ENCODE measurements at regions not wholly inside any gene's neighbourhood (a gene's known extent, or its start where the extent isn't known, plus 50 kb on each side); places are given as distances from the start of the nearest gene placed in this dataset.
A peak's percentile ranks its signal among the peaks of the same experiment; 100 is the strongest.
"Not testable (repeated sequence)": the region's sequence is repeated elsewhere in the genome, so short reads cannot be mapped to it uniquely, and the experiment has no call there.

DNA sequence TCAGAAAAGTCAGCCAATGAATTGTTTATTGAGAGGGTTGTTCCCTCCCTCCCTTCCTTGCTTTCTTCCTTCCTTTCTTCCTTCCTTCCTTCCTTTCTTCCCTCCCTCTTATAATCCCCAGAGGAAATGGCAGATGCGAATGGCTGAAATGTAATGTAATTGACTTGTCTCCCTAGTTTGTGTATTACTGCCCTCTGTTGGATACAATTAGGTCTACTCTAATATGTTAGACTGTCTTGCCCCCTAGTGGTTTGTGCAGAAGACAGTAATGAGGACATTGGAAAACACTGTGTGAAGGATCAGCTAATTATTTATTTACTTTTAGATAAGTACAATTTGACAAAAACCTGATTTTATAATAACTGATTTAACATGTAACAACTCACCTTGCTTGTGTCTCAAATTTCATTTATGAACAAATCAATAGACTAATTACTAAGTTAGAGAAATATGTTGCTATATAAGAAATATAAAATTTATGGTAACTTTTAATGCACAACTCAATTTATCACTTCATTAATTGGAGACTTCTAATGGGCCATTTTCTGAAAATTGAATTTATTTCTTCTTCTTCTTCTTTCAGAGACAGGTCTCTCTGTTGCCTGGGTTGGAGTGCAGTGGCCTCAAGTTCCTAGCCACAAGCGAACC, 229.8 kb upstream of the LRIG3 start:
- DNase-seq (ENCODE audit: low spot score): peak; percentile 85

- DNase-seq (ENCODE audit: low spot score): no peak
Observed at GRCh38 chr12:59147791-59148190, 227.5 kb upstream of the LRIG3 start.

DNA sequence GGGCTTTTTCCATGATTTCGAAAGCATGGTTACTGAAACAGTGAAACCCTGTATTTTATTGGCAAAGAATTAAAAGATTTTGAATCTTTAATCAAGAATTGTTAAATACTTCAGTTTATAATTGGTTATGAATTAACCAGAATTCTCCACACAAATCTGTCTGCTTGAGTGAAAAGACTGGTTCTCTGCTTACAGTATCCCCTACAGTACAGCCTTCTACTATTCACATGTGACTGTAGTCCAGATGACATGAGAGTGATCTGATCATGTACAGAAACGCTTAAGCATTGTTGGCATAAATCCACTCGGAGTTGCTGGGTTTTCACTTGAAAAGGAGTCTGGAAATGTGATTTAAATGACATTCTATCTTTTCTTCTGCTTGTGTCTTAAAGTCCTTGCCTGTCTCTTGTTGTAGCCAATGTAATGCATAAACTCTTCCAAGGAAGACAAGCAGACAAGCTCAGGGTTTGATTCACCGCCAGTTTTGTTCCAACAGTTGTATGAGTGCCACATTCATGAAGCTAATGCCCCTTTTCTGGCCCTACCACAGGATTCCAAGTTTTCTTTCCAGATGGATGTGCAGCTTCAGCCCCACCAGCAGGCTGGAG, 222.0 kb upstream of the LRIG3 start:
- DNase-seq (ENCODE audit: low spot score): no peak

DNA sequence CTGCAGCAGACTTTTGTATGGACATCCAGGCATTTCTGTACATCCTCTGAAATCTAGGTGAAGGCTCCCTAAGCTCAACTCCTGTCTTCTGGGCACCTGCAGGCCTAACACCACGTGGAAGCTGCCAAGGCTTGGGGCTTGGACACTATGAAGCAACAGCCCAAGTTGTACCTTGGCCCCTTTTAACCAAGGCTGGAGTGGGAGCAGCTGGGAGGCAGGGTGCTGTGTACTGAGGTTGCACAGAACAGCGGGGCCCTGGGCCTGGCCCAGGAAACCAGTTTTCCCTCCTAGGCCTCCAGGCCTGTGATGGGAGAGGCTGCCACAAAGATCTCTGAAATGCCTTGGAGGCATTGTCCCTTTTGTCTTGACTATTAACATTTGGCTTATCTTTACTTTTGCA, 214.4 kb upstream of the LRIG3 start:
- no peak for DNase-seq (ENCODE audit: low spot score)

GRCh38 chr12:59131462-59131861, 211.2 kb upstream of the LRIG3 start:
- DNase-seq (ENCODE audit: low spot score): no peak

GRCh38 chr12:59122784-59123183, 202.5 kb upstream of the LRIG3 start:
- no peak for DNase-seq (ENCODE audit: low spot score)

GRCh38 chr12:59121451-59121850, 201.1 kb upstream of the LRIG3 start:
- no peak for DNase-seq (ENCODE audit: low spot score)

- no peak for DNase-seq (ENCODE audit: low spot score)
Observed at GRCh38 chr12:59119676-59120075, 199.4 kb upstream of the LRIG3 start.

DNA sequence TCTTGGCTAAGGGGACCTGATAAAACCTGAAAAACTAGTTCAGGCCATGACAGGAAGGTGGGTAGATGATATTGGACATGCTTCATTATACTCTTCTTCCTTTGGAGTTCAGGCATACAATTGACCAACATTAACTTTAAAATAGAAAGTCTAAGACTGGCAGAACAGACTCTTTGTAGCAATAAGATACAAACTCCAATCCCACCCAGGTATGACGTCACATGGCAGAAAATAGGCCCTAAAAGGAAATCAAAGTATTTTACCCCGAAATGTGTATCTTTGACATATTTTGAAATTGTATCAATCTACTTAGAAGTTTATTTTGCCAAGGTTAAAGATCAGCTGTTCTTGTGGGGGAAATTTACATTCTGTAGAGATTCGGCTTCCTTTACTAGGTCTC, 198.1 kb upstream of the LRIG3 start:
- DNase-seq (ENCODE audit: low spot score): no peak

GRCh38 chr12:59115995-59116394, 195.7 kb upstream of the LRIG3 start:
- DNase-seq (ENCODE audit: low spot score): no peak

GRCh38 chr12:59115526-59115925, 195.2 kb upstream of the LRIG3 start:
- DNase-seq (ENCODE audit: low spot score): no peak

DNA sequence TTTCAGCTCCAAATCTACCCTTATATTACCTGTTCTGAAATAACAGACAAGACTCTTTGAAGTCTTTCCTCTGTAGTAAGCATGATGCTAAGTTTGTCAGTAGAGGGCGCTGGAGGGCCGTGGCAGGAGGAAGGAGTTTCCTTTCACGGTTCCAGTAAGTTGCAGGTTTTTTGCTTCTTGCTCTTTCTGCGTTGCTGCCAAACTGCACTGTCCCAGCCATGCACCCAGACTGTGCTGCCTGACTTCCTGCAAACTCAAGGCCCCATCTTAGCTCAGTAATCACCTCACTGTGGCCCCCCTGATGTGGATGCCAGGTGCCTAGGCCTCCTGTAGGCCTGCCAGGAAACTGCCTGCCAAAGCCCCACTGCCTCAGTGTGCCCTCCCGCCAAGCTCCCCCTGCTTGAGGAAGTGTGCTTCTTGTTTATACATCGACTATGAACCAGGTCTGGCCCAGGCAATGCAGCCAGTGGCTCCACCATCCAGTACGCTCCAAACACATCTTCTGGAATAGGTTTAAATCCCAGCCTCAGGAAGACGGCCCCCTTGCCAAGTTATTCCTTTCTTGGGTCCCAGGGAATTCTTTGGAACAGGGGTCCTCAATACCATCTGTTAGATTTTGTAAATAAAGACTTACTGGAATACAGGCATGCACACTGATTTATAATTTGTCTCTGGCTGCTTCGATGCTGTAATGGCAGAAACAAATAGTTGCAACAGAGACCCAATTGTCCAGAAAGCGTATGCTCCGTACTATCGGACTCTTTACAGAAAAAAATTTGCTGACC, 193.7 kb upstream of the LRIG3 start:
- peak; percentile 79 for DNase-seq (ENCODE audit: low spot score)

- no peak for DNase-seq (ENCODE audit: low spot score)
Observed at GRCh38 chr12:59111851-59112250, 191.5 kb upstream of the LRIG3 start.

DNA sequence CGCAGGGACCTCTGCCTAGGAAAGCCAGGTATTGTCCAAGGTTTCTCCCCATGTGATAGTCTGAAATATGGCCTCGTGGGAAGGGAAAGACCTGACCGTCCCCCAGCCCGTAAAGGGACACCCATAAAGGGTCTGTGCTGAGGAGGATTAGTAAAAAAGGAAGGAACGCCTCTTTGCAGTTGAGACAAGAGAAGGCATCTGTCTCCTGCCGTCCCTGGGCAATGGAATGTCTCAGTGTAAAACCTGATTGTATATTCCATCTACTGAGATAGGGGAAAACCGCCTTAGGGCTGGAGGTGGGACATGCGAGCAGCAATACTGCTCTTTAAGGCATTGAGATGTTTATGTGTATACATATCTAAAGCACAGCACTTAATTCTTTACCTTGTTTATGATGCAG, 188.2 kb upstream of the LRIG3 start:
- DNase-seq (ENCODE audit: low spot score): not testable (repeated sequence)

- no peak for DNase-seq (ENCODE audit: low spot score)
Observed at GRCh38 chr12:59100585-59100984, 180.3 kb upstream of the LRIG3 start.

DNA sequence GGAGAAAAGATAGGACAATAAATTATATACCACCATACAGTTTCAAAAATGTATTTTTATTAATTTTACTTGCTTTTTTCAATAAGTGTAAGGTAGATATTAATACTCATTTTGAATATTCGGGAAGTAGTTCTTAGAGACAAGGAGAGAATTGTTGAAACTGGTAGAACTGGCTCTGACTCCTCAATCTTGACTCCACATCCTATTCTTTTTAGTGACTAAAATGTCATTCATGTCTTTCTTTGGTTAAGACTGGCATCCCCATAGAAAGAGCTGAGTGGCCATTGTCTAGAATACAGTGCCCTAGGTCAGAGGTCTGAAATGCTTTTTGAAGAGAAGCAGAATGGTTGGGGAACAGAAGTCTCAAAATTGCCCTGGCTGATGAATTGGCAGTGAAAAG, 177.6 kb upstream of the LRIG3 start:
- DNase-seq (ENCODE audit: low spot score): no peak

- DNase-seq (ENCODE audit: low spot score): no peak
Observed at GRCh38 chr12:59096246-59096645, 175.9 kb upstream of the LRIG3 start.

DNA sequence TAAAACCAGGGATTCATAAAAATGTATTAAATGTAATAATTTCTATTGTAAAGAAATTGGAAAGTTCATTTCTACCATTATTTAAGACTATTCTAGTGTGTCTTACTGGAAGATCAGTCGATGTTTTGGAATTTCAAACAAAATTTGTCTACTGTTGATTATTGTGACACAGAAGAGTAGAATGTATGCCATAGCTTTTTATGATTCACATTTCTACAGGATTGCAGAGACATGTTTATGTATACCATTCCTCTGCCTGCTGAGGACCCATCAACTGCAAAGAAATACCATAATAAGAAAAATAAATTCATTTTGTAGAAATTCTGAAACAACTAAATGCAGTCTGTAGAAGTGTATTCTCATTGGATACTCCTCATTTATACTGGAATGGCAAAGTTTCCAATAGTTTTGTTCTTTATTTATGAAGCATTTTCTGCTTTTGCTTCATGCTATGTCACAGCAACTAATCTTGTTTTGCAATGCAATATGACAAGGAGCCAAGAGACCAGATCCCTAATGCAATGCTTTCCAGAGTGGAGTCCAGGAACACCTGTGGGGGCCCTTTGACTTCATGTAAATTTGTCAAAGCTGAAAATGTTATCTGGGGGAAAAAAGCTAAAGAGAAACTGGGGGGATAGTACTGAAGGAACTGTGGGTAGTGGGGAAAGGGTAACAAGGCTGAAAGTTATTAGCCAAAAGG, 172.9 kb upstream of the LRIG3 start:
- no peak for DNase-seq (ENCODE audit: low spot score)

GRCh38 chr12:59088673-59089072, 168.4 kb upstream of the LRIG3 start:
- DNase-seq (ENCODE audit: low spot score): no peak

- DNase-seq (ENCODE audit: low spot score): no peak
Observed at GRCh38 chr12:59087691-59088090, 167.4 kb upstream of the LRIG3 start.

DNA sequence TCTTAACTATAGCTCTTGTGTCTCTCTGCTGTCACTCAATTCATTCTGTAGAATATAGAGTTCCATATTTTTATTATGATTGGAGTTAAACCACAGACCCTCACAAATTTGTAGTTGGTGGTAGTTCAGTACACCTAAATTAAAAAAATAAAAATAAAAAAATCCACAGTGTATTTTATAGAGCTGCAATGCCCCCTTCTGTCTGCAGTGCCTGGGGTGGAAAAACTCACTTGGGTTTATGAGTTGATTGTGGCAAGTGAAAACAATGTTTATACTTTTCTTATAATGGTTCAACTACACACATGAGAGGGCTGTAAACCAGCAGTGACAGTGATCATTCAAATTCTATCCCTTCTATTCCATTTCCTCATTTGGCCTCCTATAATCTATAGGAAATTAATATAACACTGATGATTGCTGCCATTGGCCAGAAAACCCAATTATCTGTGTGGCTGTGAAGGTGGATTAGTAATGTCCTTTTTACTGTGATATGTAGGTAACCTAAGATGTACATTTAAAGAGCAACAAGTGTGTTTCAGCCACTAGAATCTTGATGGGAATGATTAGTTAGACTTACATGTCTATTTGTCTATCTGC, 166.9 kb upstream of the LRIG3 start:
- DNase-seq (ENCODE audit: low spot score): no peak

DNA sequence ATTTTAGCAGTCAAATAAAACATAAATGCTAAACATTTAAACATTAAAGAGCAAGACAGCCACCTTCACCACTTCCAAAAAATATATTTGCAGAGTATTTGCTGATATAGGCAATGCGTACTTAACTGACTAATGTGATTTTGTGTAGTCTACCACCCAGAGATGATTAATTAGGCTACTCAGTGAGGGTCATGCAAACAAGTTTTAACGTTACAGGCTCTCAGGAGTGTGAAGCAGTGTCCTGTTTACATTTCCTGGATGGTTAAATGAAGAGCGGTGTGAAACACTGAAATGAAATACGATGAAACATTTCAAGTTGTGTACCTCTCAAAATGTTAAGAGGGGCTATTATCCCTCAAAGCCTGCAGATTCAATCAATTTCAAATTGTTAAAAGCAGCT, 165.8 kb upstream of the LRIG3 start:
- DNase-seq (ENCODE audit: low spot score): no peak
